ENCODE measurements at regions not wholly inside any gene's neighbourhood (a gene's known extent, or its start where the extent isn't known, plus 50 kb on each side); places are given as distances from the start of the nearest gene placed in this dataset.
A peak's percentile ranks its signal among the peaks of the same experiment; 100 is the strongest.

GRCh38 chr13:111425326-111425725 lies 104.9 kb downstream of the TEX29 start:
- Mint-ChIP-seq H3K27me3 (peaks cover 9% of the 10 kb centered on the region), H3K9me3 (ENCODE audit: low read depth) (no peaks in the 10 kb centered on the region), H3K36me3 (ENCODE audit: insufficient read depth) (no peaks in the 10 kb centered on the region), H3K4me1 (ENCODE audit: low read depth) (no peaks in the 10 kb centered on the region), H3K27ac (no peak overlapping the region), H3K4me3 (ENCODE audit: low read depth) (no peak overlapping the region)
- no peak for TF ChIP-seq CTCF (IDR thresholded peaks at IDR 0.05; ENCODE audit: unreplicated experiment)
- no peak for DNase-seq (ENCODE audit: low spot score, unreplicated experiment)

- no peaks in the 10 kb centered on the region for H3K9me3 Mint-ChIP-seq (ENCODE audit: low read depth)
- H3K4me1 Mint-ChIP-seq (ENCODE audit: low read depth), result no peaks in the 10 kb centered on the region
- H3K4me3 Mint-ChIP-seq (ENCODE audit: low read depth), result peak overlapping the region; percentile 56
- no peak overlapping the region for H3K27ac Mint-ChIP-seq
- peak; percentile 37 for DNase-seq (ENCODE audit: low spot score, unreplicated experiment)
- no peaks in the 10 kb centered on the region for H3K36me3 Mint-ChIP-seq (ENCODE audit: insufficient read depth)
- peaks cover 38% of the 10 kb centered on the region for H3K27me3 Mint-ChIP-seq
- TF ChIP-seq CTCF (IDR thresholded peaks at IDR 0.05; ENCODE audit: unreplicated experiment), result peak; percentile 73
Measured at GRCh38 chr13:111429064-111429558, 108.7 kb downstream of the TEX29 start.

- no peaks in the 10 kb centered on the region for H3K4me1 Mint-ChIP-seq (ENCODE audit: low read depth)
- TF ChIP-seq CTCF (IDR thresholded peaks at IDR 0.05; ENCODE audit: unreplicated experiment), result no peak
Measured at GRCh38 chr13:111431206-111431605, 110.8 kb downstream of the TEX29 start.

GRCh38 chr13:111434578-111435159 lies 114.2 kb downstream of the TEX29 start:
- no peaks in the 10 kb centered on the region for H3K36me3 Mint-ChIP-seq (ENCODE audit: insufficient read depth)

More at GRCh38 chr13:111431206-111431605, 110.8 kb downstream of the TEX29 start:
- no peaks in the 10 kb centered on the region for H3K36me3 Mint-ChIP-seq (ENCODE audit: insufficient read depth)
- H3K27ac Mint-ChIP-seq, result no peak overlapping the region
- no peak for DNase-seq (ENCODE audit: low spot score, unreplicated experiment)
- H3K27me3 Mint-ChIP-seq, result peaks cover 57% of the 10 kb centered on the region
- no peak overlapping the region for H3K4me3 Mint-ChIP-seq (ENCODE audit: low read depth)
- H3K9me3 Mint-ChIP-seq (ENCODE audit: low read depth), result peaks cover 6% of the 10 kb centered on the region

GRCh38 chr13:111436446-111436845 lies 116.0 kb downstream of the TEX29 start:
- Mint-ChIP-seq H3K27me3 (peaks cover 54% of the 10 kb centered on the region), H3K4me3 (ENCODE audit: low read depth) (no peak overlapping the region), H3K4me1 (ENCODE audit: low read depth) (no peaks in the 10 kb centered on the region), H3K27ac (no peak overlapping the region), H3K36me3 (ENCODE audit: insufficient read depth) (no peaks in the 10 kb centered on the region), H3K9me3 (ENCODE audit: low read depth) (peaks cover 6% of the 10 kb centered on the region)
- no peak for TF ChIP-seq CTCF (IDR thresholded peaks at IDR 0.05; ENCODE audit: unreplicated experiment)
- DNase-seq (ENCODE audit: low spot score, unreplicated experiment), result no peak

More at GRCh38 chr13:111434578-111435159, 114.2 kb downstream of the TEX29 start:
- H3K4me3 Mint-ChIP-seq (ENCODE audit: low read depth), result no peak overlapping the region
- no peak for DNase-seq (ENCODE audit: low spot score, unreplicated experiment)
- no peaks in the 10 kb centered on the region for H3K4me1 Mint-ChIP-seq (ENCODE audit: low read depth)
- peaks cover 6% of the 10 kb centered on the region for H3K9me3 Mint-ChIP-seq (ENCODE audit: low read depth)
- H3K27me3 Mint-ChIP-seq, result peaks cover 54% of the 10 kb centered on the region
- TF ChIP-seq CTCF (IDR thresholded peaks at IDR 0.05; ENCODE audit: unreplicated experiment), result no peak
- H3K27ac Mint-ChIP-seq, result no peak overlapping the region

Measured in progenitor cell of endocrine pancreas (in vitro differentiated cells).